GM19468 (cell line): ENCODE measurements at regions not wholly inside any gene's neighbourhood (a gene's known extent, or its start where the extent isn't known, plus 50 kb on each side); places are given as distances from the start of the nearest gene placed in this dataset.
"Not testable (repeated sequence)": the region's sequence is repeated elsewhere in the genome, so short reads cannot be mapped to it uniquely, and the experiment has no call there.

Experiments
- ATAC-seq: cut with Tn5 transposase; IDR thresholded peaks from one replicate; pipeline ENCODE4 v1.9.1; 2021; ENCODE audit warnings: mild to moderate bottlenecking, moderate library complexity, moderate number of reproducible peaks; ENCODE audit not compliant: unreplicated experiment; ENCODE audit errors: extremely low read depth

DNA sequence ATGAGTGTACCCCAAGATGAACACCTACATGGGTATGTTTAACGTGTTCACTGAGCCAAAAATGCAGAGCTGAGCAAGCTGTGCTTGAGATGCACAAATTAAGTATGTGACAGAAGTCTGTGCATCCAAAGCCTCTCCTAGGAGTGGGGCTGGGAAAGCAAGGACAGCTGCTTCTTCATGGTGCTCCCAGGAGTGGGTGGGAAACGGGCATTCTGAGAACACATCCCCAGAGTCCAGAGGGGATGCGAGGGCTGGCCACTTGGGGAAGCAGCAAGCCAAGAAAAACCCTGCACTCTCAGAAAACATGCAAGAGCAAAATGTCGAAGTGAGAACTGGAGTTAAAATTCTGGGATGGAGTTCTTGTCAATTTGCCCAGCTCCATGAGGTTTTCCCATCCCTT lies 414.3 kb downstream of the BCAT1 start:
- no peak for ATAC-seq

DNA sequence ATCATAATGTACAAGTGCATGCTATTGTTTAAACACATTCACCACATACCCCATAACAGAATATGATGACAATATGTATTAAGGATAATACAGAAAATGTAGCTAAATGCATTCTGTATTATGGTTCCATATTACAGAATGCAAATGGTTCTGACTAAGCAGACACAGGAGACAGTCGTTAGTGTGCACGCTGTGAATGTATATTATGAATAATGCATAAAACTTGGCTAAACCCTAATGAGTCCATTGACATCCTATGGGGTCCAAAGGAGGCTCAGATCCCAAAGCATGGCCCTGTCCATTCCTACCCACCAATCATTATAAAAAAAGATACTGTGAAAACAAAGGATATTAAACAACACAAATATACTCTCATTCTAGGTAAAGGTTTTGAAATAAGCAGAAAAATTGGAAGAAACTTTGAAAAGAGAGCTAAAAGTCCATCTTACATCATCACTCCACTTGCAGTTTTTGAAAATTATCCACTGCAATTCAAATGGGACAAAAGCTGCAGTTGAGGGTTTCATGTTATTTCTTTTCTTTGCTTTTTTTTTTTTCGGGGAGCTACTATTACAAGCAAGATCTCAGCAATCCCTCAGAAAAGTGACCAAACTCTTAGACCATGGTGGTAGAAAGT lies 415.1 kb downstream of the BCAT1 start:
- ATAC-seq = no peak

DNA sequence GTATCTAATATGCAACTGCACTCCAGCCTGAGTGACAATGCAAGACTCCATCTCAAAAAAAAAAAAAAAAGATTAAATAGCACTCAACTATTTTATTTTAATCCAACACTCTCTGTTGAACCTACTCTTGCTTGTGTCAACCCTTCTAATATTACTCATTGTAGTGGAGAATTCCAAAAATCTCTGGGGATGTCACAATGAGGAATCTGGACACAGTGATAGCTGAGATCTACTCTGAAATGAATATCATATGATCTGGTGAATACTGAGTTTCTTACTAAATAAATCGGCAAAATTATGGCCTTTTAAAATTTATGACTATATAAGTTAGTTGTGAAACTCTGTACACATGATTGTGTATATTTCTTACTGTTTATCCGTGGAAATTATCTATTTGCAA lies 418.2 kb downstream of the BCAT1 start:
- no peak for ATAC-seq

DNA sequence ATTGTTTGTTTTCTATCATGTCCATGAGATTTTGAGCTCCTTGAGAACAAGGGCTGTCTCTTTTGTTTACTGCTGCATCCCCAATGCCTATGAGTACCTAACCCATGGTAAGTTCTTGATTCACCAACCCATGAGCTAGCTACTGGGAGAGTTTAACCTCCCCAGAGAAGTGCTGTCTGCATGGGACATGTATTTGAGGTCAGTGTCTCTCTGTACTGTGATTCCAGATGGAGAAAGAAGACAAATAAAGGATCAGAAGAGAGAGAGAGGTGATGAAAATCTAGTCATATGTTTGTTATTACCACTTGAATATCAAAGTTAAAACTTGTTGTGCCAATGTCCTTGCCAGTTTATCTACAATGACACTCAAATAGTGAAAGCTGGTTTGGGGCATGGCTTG lies 421.8 kb downstream of the BCAT1 start:
- ATAC-seq = no peak

DNA sequence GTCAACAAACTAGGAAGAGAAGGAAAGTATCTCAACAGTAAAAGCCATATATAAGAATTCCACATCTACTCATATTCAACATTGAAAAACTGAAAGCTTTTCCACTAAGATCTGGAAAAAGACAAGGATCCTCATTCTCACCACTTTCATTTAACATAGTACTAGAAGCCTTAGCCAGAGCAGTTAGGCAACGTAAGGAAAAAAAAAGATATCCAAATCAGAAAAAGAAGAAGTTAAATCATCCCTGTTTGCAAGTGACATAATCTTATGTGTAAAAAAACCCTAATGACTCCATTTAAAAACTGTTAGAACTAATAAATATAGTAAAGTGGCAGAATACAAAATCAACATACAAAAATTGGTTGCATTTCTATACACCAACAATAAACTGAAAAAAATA lies 426.2 kb downstream of the BCAT1 start:
- no peak for ATAC-seq

DNA sequence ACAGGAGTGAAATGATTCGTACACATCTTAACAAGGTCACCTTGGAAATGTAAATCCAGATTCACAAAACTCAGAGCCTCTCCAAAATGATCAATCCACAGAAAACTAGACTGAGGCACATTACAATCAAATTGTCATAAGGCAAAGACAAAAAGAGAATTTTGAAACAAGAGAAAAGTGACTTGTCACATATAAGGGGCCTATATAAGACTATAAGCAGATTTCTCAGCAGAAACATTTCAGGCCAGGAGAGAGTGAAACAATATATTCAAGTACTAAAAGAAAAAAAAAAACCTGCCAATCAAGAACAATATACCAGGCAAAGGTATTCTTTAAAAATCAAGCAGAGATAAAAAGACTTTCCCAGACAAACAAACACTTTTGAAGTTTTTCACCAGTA lies 429.1 kb downstream of the BCAT1 start:
- ATAC-seq = no peak

DNA sequence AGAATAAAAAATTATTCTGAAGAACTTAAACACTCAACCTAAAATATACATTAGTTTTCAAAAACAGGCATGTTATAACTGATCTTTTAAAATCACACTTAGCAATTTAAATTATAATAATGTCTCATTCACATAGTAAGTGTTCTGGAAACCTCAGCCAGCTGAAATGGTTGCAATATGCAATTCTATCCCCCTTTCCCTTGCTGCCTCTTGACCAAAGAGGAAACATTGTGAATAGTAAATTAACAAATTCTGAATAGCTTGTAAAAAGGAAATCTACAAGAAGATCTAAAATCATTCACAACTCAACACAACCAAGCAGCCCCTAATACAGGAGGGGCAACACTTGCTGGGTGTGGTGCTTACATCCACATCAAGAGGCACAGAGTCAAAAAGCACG lies 431.9 kb downstream of the BCAT1 start:
- ATAC-seq = no peak

DNA sequence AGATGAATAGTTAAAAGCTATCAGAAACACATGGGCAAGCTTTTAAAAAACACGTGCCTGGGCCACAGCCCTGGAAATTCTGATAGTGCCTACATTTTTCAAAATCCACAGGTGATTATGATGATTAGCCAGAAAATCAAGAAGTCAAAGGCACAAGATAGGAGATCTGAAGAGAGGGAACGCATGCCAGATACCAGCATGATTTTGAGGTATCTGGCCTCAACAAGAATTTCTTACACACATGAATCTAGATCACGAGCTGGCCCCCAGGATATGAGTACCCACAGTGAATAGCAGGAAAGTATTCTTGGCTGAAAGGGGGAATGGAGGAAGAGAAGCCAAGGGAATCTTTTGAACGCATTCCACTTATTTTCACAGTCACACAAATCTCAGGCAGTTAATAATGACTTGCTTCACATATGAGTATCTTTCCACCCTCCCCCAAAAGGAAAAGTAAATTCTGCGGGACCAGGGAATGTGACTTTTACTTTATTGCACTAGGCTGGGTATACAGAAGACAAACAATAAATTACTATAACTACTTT lies 438.2 kb downstream of the BCAT1 start:
- no peak for ATAC-seq

DNA sequence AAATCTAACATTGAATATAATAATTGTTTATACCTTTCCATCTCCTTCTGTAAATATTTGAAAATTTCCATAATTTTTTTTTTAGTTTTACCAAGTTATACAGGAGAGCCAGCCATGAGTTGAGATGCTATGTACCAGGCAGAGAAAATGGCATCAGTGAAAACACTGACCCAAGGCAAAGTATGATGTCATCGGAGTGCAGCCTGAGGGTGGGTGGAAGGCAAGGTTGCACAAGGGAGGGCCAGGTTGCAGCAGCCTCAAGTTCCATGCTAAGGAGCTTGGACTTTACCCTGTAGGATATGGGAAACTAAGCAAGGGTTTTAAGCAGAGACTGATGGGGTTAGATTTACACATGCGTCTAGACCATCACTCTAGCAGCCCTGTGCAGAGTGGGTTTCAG lies 441.1 kb downstream of the BCAT1 start:
- ATAC-seq = no peak

DNA sequence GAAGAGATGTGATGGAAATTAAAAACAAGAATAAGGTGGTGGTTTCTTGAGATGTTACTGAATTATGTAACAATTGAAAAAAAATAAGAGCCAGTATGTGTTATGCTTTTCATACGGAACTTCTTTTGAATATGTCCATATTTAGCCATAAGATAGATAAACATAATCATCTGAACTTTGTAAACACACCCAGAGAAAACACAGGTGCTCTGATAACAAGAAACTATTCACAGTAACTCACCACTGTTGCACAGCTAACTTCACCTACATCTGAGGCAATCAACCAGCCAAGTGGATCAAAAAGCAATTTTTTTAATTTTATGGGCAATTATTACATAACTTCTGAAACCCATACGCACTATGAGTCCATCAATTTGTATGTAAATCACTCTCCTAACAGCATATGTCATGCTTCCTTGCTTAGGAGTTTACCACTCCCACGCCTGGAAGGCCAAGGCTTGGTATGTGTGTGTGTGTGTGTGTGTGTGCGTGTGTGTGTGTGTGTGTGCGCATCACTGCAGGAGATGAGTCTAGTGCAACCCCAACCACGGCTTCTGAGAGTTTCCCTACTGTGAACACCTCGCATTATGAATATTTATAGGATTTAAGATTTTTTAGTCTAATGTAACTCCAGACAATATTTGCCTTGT lies 443.4 kb downstream of the BCAT1 start:
- ATAC-seq = no peak

DNA sequence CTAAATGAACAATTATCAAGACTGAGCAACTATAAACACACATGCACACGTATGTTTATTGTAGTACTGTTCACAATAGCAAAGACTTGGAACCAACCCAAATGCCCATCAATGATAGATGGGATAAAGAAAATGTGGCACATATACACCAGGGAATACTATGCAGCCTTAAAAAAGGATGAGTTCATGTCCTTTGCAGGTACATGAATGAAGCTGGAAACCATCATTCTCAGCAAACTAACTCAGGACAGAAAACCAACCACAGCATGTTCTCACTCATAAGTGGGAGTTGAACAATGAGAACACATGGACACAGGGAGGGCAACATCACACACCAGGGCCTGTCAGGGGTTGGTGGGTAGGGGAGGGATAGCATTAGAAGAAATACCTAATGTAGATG lies 445.4 kb downstream of the BCAT1 start:
- not testable (repeated sequence) for ATAC-seq

DNA sequence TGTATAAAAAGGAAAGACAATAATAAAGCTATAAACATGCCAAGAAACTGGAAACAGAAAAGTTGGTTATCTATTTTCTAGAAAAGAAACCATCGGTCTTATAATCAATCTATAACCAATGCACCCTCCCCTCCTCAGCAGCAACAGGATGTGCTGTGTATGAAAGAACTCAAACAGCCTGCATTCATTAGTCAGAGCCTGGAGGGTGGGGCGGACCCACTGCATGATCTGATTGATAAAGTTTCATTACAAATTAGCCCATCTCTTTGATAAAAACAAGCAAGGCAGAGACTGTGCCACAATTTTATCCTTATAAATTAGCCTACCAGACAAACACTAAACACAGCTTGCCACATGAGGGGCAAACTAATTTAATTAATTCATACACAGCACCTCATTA lies 448.1 kb downstream of the BCAT1 start:
- ATAC-seq = no peak

DNA sequence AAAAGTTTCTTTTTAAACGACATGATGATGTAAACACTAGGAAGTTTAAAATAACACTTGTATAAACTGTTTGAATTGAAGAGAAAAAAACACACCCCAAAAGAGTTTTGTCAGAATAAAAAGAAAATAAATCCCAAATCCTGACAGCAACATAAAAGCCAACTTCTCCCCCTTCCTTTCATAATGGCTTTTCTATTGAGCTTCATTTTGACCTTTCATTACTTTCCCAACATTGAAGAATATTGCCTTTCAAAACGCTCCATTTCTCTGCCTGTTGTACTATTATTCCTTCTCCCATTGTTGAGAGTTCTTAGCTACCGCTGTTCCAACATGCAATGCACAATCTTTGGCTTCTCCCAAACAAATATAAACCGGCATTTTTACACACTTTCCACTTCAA lies 448.5 kb downstream of the BCAT1 start:
- no peak for ATAC-seq

DNA sequence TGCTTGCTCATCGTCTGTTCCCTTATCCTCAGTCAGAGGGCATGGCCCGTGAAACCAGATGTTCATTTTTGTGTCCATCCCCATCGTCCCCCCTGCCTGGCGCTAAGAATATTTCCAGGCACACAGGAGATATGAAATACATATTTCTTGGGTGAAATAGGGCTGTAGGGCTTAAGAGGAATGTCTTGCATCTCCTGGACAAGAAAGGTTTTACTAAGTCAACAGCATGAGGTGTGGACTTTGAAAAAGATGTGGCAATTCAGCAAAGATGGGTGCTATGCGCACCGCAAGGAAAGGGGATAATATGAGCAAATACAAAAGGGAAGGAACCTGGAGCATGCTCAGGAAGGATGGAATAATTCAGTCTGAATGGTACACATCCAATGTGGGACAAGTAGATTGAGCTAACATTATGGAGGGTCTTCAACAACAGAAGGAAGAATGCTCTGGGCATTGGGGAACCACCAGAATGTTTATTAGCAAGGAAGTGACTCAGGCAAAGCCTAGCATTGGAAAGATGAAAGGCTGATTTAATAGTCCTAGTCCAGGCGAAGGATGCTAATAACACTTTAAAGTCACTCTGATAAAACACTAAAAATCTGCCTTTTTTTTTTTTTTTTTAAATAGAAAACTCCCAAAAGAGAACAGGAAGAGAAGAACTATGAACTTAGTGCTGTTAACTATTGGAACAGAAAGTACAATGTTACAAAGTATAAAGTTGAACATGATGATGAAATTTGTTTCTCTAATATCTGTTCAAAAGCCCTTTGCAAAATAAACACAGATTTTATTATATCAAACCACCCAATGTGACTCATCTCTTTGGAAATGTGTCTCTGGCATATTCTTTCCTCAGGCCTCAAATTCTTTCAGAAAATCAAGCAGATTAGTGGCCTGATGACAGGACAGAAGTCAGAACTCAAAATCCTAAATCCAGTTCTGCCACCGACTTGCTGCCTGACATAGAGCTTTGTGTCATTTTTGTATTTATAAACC lies 449.5 kb downstream of the BCAT1 start:
- ATAC-seq = no peak

DNA sequence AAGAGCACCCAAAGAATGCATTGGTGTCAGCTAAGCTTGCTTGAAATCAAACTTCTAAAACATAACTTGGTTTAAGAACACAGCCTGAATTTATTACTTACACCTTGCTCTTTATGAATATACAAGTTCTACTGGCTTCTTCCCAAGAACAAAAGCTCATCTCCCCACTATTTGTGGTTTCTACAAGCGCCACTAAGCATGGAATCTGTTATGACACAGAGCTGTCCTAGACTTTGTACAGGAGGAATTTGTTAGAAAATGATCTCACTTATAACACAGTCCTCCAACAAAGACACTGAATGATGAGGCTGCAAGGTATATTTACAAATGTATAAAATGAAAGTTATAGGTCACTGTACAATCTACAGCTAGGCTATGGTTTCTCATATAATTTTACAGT lies 452.1 kb downstream of the BCAT1 start:
- no peak for ATAC-seq

DNA sequence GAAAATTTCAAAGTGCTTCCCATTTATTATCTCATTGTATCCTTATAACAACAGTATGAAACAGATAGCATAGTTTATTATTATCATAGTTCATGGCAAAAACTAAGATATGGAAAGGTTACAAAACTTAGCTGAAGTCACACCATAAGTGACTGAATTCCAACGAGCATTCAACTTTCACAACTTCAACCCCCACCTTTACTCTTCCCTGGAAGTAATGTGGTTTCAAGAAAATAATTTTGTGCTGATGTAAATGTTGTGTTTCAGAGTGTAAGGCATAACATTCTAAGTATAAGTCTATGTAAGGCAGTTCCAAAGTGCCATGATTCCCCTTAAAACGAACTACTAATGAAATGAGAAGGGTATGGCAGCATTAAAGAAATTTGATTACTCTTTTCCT lies 454.5 kb downstream of the BCAT1 start:
- no peak for ATAC-seq

DNA sequence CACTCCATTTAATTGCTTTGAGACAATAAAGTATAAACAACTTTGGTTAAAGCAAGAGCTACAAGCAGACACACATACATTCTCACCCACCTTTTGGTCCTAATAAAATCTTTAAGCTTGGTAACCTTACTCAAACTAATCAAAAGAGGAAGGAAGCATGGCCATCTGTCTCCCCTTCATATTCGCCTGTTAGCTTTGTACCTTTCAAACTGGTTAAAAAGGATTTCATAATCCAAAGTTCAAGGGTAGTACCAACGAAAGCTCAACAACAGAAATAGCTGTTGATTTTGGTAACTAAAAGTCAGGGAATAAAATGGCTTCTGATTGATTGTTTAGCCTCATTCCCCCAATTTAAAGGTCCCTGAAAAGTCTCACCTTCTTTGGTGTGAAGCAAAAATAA lies 456.9 kb downstream of the BCAT1 start:
- ATAC-seq = no peak

DNA sequence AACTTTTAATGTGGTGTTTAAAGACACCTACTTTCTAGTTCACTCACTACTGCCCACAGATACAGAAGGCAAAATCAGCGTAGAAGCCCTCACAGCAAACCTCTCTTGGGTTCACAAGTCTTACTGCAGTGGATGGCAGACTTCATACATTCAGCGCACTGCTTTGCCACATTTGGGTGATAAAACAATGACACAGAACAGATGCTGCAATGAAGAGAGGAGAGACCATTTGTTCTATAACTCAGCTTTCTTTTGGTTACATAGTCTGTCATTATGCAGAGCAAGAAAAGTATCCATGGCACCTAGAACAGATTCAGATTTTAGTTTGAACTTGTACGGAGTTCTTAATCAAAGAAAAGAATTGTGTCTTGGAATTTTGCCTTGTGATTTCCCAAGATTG lies 459.0 kb downstream of the BCAT1 start:
- ATAC-seq = no peak

DNA sequence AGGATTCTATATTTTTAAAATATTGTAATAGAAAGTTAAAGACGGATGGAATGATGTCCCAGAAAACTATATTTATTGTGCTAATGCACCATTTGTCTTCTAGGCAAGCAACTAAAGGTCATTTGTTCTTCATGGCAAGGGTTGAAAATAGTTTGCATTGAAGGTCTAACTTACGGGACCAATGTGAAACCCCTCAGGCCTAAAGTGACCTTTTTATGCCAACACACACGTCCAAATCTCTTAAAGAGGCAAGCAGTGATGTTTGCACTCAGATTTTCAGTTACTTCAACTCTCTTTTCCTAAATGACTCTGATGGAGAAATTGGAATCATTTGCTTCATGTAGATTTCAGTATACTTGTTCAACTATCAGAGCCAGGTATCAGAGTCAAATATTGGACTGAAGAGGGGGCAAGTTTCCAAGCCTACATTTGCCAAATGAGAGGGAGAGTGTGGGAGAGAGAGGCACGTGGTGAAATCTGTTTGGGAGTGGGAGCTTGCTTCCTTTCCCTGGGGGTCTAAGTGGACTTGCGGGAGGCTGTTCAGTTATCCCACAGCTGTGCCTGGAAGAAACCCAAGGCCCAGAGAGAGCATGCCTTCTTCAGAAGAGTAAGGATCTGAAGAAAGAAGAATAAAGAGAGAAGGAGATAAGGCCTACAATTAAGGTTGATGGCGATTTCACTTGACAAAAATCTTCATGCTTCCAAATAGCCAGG lies 459.8 kb downstream of the BCAT1 start:
- no peak for ATAC-seq

DNA sequence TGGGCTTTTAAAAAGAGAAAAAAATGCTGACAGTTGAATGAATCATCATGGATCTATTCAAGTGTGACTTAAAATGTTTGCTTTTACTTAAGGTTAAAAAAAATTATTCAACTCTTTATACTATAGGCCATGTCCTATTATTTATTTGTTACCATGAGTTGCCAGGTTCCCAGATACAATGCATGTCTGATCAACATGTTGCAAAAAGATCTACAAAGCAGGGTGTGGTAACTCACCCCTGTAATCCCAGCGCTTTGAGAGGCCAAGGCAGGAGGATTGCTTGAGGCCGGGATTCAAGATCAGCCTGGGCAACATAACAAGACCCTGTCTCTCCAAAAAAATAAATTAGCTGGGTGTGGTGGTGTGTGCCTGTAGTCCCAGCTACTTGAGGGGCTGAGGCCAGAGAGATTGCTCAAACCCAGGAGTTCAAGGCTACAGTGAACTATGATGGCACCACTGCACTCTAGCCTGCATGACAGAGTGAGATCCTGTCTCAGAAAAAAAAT lies 460.8 kb downstream of the BCAT1 start:
- no peak for ATAC-seq
